HG03139 (cell line): ENCODE measurements at regions not wholly inside any gene's neighbourhood (a gene's known extent, or its start where the extent isn't known, plus 50 kb on each side); places are given as distances from the start of the nearest gene placed in this dataset.
"Not testable (repeated sequence)": the region's sequence is repeated elsewhere in the genome, so short reads cannot be mapped to it uniquely, and the experiment has no call there.

Source experiments
- ATAC-seq: cut with Tn5 transposase; IDR thresholded peaks from one replicate; pipeline ENCODE4 v1.9.1; 2021; ENCODE audit not compliant: unreplicated experiment

- ATAC-seq: no peak
Observed at GRCh38 chr18:38879871-38880270, 1314.3 kb upstream of the CELF4 start.

- no peak for ATAC-seq
Observed at GRCh38 chr18:38872342-38872741, 1306.7 kb upstream of the CELF4 start.

GRCh38 chr18:38868757-38869156 lies 1303.2 kb upstream of the CELF4 start:
- ATAC-seq: no peak

GRCh38 chr18:38867680-38868079 lies 1302.1 kb upstream of the CELF4 start:
- no peak for ATAC-seq

GRCh38 chr18:38851526-38851925 lies 1285.9 kb upstream of the CELF4 start:
- no peak for ATAC-seq

GRCh38 chr18:38847326-38847725 lies 1281.7 kb upstream of the CELF4 start:
- no peak for ATAC-seq

GRCh38 chr18:38843291-38843690 lies 1277.7 kb upstream of the CELF4 start:
- no peak for ATAC-seq

- no peak for ATAC-seq
Observed at GRCh38 chr18:38826247-38826646, 1260.6 kb upstream of the CELF4 start.

- no peak for ATAC-seq
Observed at GRCh38 chr18:38811209-38811608, 1245.6 kb upstream of the CELF4 start.

GRCh38 chr18:38810789-38811188 lies 1245.2 kb upstream of the CELF4 start:
- ATAC-seq: no peak

GRCh38 chr18:38807915-38808314 lies 1242.3 kb upstream of the CELF4 start:
- ATAC-seq: no peak

GRCh38 chr18:38805256-38805655 lies 1239.7 kb upstream of the CELF4 start:
- ATAC-seq: no peak

- no peak for ATAC-seq
Observed at GRCh38 chr18:38801640-38802039, 1236.0 kb upstream of the CELF4 start.

GRCh38 chr18:38796762-38797161 lies 1231.2 kb upstream of the CELF4 start:
- ATAC-seq: no peak

GRCh38 chr18:38792731-38793130 lies 1227.1 kb upstream of the CELF4 start:
- no peak for ATAC-seq

- no peak for ATAC-seq
Observed at GRCh38 chr18:38790786-38791185, 1225.2 kb upstream of the CELF4 start.

GRCh38 chr18:38790303-38790702 lies 1224.7 kb upstream of the CELF4 start:
- no peak for ATAC-seq

GRCh38 chr18:38789141-38789540 lies 1223.5 kb upstream of the CELF4 start:
- ATAC-seq: no peak

GRCh38 chr18:38786906-38787305 lies 1221.3 kb upstream of the CELF4 start:
- no peak for ATAC-seq

GRCh38 chr18:38771620-38772019 lies 1206.0 kb upstream of the CELF4 start:
- ATAC-seq: not testable (repeated sequence)

- no peak for ATAC-seq
Observed at GRCh38 chr18:38768504-38768903, 1202.9 kb upstream of the CELF4 start.

- no peak for ATAC-seq
Observed at GRCh38 chr18:38759457-38759856, 1193.9 kb upstream of the CELF4 start.

- ATAC-seq: no peak
Observed at GRCh38 chr18:38756436-38756835, 1190.8 kb upstream of the CELF4 start.

GRCh38 chr18:38752430-38752829 lies 1186.8 kb upstream of the CELF4 start:
- no peak for ATAC-seq
